ENCODE measurements at regions not wholly inside any gene's neighbourhood (a gene's known extent, or its start where the extent isn't known, plus 50 kb on each side); places are given as distances from the start of the nearest gene placed in this dataset.

- H3K27ac ChIP-seq = no peak overlapping the region
These were observed 50.5 kb upstream of the GADD45A start for GRCh38 chr1:67634396-67634935.

DNA sequence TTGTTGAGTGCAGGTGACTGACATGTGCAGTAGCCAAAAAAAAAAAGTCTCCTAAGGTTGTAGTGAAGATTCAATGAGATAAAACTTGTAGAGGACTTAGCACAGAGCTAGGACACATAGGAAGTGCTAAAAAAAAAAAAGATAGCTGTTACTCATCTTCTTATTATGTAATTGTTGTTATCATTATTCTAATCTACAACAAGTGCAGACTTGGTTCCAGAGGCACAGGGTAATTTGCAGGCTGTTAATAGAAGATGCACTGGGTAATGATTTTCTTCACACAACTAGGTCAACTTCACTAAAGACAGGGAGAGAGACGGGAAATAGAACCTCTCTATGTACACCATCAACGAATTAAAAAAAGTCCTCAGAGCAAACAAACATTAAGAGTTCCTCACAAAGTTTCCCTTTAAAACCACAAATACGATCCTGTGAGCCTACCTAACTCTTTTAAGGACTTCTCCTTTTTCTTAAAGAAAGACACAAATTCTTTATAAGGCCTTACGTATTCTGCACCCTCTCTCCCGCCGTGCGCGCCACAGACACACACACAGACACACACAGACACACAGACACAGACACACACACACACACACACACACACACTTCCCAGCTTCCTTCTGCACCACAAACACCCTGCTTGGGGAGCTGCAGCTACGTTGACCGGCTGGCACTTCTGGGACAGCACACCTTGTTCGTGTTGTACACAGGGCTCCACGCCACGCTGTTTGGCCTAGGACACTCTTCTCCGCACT is 49.8 kb upstream of the GADD45A start:
- H3K27ac ChIP-seq = no peak overlapping the region
- TF ChIP-seq, protein P1, sequence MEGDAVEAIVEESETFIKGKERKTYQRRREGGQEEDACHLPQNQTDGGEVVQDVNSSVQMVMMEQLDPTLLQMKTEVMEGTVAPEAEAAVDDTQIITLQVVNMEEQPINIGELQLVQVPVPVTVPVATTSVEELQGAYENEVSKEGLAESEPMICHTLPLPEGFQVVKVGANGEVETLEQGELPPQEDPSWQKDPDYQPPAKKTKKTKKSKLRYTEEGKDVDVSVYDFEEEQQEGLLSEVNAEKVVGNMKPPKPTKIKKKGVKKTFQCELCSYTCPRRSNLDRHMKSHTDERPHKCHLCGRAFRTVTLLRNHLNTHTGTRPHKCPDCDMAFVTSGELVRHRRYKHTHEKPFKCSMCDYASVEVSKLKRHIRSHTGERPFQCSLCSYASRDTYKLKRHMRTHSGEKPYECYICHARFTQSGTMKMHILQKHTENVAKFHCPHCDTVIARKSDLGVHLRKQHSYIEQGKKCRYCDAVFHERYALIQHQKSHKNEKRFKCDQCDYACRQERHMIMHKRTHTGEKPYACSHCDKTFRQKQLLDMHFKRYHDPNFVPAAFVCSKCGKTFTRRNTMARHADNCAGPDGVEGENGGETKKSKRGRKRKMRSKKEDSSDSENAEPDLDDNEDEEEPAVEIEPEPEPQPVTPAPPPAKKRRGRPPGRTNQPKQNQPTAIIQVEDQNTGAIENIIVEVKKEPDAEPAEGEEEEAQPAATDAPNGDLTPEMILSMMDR (IDR thresholded peaks at IDR 0.05) = no peak
- TF ChIP-seq ZFX (IDR thresholded peaks at IDR 0.05; ENCODE audit: borderline replicate concordance) = no peak

More at GRCh38 chr1:67634396-67634935, 50.5 kb upstream of the GADD45A start:
- TF ChIP-seq, protein P1 (IDR thresholded peaks at IDR 0.05) = no peak
- no peak for TF ChIP-seq ZFX (IDR thresholded peaks at IDR 0.05; ENCODE audit: borderline replicate concordance)
